ENCODE measurements at regions not wholly inside any gene's neighbourhood (a gene's known extent, or its start where the extent isn't known, plus 50 kb on each side); places are given as distances from the start of the nearest gene placed in this dataset.

DNA sequence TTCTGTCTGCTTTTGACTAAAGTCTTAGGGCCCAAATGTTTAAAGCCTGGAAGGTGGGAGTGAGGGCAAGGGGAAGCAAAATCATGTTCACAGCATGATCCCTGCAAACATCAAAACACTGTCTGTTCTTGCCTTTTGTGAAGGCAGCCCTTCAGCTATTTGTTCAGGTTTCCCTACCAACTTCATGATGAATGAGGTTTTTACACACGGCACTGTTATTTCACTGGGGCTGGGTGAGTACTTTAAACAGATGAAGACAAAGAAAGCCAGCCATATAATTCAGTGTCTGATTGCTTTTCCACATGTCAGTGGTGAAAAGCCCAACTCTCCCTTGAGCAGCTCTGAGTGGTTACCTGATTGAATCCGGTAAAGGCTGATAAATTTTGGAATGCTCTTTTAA is 224.7 kb upstream of the GRAMD2B start:
- TF ChIP-seq RFX5 (IDR thresholded peaks at IDR 0.05) (no peak), RNF2 (IDR thresholded peaks at IDR 0.05; ENCODE audit: borderline replicate concordance, low read depth) (no peak), ZFP36 (IDR thresholded peaks at IDR 0.05; ENCODE audit: borderline replicate concordance, partially characterized antibody) (no peak)
- TF ChIP-seq, protein P1, sequence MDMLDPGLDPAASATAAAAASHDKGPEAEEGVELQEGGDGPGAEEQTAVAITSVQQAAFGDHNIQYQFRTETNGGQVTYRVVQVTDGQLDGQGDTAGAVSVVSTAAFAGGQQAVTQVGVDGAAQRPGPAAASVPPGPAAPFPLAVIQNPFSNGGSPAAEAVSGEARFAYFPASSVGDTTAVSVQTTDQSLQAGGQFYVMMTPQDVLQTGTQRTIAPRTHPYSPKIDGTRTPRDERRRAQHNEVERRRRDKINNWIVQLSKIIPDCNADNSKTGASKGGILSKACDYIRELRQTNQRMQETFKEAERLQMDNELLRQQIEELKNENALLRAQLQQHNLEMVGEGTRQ (IDR thresholded peaks at IDR 0.05) = no peak
- TF ChIP-seq, protein P2, sequence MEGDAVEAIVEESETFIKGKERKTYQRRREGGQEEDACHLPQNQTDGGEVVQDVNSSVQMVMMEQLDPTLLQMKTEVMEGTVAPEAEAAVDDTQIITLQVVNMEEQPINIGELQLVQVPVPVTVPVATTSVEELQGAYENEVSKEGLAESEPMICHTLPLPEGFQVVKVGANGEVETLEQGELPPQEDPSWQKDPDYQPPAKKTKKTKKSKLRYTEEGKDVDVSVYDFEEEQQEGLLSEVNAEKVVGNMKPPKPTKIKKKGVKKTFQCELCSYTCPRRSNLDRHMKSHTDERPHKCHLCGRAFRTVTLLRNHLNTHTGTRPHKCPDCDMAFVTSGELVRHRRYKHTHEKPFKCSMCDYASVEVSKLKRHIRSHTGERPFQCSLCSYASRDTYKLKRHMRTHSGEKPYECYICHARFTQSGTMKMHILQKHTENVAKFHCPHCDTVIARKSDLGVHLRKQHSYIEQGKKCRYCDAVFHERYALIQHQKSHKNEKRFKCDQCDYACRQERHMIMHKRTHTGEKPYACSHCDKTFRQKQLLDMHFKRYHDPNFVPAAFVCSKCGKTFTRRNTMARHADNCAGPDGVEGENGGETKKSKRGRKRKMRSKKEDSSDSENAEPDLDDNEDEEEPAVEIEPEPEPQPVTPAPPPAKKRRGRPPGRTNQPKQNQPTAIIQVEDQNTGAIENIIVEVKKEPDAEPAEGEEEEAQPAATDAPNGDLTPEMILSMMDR (IDR thresholded peaks at IDR 0.05) = no peak
- TF ChIP-seq, protein P3, sequence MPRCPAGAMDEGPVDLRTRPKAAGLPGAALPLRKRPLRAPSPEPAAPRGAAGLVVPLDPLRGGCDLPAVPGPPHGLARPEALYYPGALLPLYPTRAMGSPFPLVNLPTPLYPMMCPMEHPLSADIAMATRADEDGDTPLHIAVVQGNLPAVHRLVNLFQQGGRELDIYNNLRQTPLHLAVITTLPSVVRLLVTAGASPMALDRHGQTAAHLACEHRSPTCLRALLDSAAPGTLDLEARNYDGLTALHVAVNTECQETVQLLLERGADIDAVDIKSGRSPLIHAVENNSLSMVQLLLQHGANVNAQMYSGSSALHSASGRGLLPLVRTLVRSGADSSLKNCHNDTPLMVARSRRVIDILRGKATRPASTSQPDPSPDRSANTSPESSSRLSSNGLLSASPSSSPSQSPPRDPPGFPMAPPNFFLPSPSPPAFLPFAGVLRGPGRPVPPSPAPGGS (IDR thresholded peaks at IDR 0.05) = no peak
- TF ChIP-seq, protein P4, sequence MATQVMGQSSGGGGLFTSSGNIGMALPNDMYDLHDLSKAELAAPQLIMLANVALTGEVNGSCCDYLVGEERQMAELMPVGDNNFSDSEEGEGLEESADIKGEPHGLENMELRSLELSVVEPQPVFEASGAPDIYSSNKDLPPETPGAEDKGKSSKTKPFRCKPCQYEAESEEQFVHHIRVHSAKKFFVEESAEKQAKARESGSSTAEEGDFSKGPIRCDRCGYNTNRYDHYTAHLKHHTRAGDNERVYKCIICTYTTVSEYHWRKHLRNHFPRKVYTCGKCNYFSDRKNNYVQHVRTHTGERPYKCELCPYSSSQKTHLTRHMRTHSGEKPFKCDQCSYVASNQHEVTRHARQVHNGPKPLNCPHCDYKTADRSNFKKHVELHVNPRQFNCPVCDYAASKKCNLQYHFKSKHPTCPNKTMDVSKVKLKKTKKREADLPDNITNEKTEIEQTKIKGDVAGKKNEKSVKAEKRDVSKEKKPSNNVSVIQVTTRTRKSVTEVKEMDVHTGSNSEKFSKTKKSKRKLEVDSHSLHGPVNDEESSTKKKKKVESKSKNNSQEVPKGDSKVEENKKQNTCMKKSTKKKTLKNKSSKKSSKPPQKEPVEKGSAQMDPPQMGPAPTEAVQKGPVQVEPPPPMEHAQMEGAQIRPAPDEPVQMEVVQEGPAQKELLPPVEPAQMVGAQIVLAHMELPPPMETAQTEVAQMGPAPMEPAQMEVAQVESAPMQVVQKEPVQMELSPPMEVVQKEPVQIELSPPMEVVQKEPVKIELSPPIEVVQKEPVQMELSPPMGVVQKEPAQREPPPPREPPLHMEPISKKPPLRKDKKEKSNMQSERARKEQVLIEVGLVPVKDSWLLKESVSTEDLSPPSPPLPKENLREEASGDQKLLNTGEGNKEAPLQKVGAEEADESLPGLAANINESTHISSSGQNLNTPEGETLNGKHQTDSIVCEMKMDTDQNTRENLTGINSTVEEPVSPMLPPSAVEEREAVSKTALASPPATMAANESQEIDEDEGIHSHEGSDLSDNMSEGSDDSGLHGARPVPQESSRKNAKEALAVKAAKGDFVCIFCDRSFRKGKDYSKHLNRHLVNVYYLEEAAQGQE (IDR thresholded peaks at IDR 0.05) = no peak
